KMS-11 (cell line): ENCODE measurements at regions not wholly inside any gene's neighbourhood (a gene's known extent, or its start where the extent isn't known, plus 50 kb on each side); places are given as distances from the start of the nearest gene placed in this dataset.

Experiments used
- H2AFZ ChIP-seq: fragments of 200-600 bp; sonication (generic); 2 replicates; pipeline ENCODE4 v1.6.1; 2016; ENCODE audit warnings: antibody characterized with exemption, mixed run types, low read depth
- H3K27ac ChIP-seq: fragments of 200-600 bp; sonication (generic); 2 replicates; pipeline ENCODE4 v1.6.1; 2016; ENCODE audit warnings: mild to moderate bottlenecking, mixed run types
- H3K27me3 ChIP-seq: fragments of 200-600 bp; sonication (generic); 2 replicates; pipeline ENCODE4 v1.6.1; 2017; ENCODE audit warnings: mild to moderate bottlenecking, low read depth, mixed run types, moderate library complexity; ENCODE audit not compliant: insufficient read depth
- H3K36me3 ChIP-seq: fragments of 200-600 bp; sonication (generic); 2 replicates; pipeline ENCODE4 v1.6.1; 2017; ENCODE audit warnings: mild to moderate bottlenecking, mixed run types; ENCODE audit not compliant: insufficient read depth
- H3K4me1 ChIP-seq: fragments of 200-600 bp; sonication (generic); 2 replicates; pipeline ENCODE4 v1.6.1; 2016; ENCODE audit warnings: mild to moderate bottlenecking, low read depth, mixed run types; ENCODE audit not compliant: poor library complexity, severe bottlenecking
- H3K4me2 ChIP-seq: fragments of 200-600 bp; sonication (generic); 2 replicates; pipeline ENCODE4 v1.7.0; 2016; ENCODE audit warnings: mild to moderate bottlenecking, mixed run types
- H3K4me3 ChIP-seq: fragments of 200-600 bp; sonication (generic); IDR thresholded peaks from 2 replicates; pipeline ENCODE4 v1.6.1; 2017; ENCODE audit warnings: low read depth, low read length, mixed read lengths; ENCODE audit not compliant: insufficient read depth
- H3K79me2 ChIP-seq: fragments of 200-600 bp; sonication (generic); 2 replicates; pipeline ENCODE4 v1.6.1; 2016; ENCODE audit warnings: low read depth, mixed run types; ENCODE audit not compliant: insufficient read depth
- H3K9ac ChIP-seq: fragments of 200-600 bp; sonication (generic); 2 replicates; pipeline ENCODE4 v1.6.1; 2016; ENCODE audit warnings: mild to moderate bottlenecking, mixed run types
- H4K20me1 ChIP-seq: fragments of 200-600 bp; sonication (generic); 2 replicates; pipeline ENCODE4 v1.6.1; 2016; ENCODE audit warnings: mild to moderate bottlenecking, mixed run types; ENCODE audit not compliant: insufficient read depth
- TF ChIP-seq, protein P1 (sequence below): fragments of 200-600 bp; sonication (generic); conservative IDR thresholded peaks from 2 replicates; pipeline ENCODE4 v1.6.1; 2017; ENCODE audit warnings: low read depth, mild to moderate bottlenecking, antibody characterized with exemption, low read length, moderate library complexity, mixed read lengths

DNA sequence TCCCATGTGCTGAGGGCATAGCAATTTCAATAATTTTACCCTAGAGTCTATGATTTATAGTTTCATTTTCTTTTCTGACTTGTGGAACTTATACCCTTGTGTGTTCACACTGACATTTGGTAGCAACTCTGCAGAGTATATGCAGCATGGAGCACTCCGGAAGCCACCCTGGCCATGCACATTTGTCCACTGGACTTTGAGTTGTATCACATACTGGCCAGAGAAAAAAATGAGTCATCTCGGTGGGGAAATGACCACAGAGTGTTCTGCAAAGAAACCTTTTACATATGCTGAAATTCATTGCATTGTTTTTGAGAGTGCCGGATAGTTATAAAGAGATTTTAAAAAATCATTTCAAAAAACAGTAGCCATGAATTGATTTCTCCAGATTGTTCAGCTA, 164.8 kb upstream of the COBL start:
- Histone ChIP-seq H2AFZ (no peak overlapping the region), H3K4me3 (no peak overlapping the region), H3K27ac (no peak overlapping the region), H3K4me1 (no peaks in the 10 kb centered on the region), H3K79me2 (no peaks in the 10 kb centered on the region), H3K36me3 (no peaks in the 10 kb centered on the region), H3K9ac (no peak overlapping the region), H4K20me1 (no peaks in the 10 kb centered on the region), H3K4me2 (no peak overlapping the region), H3K27me3 (no peaks in the 10 kb centered on the region)
- TF ChIP-seq, protein P1, sequence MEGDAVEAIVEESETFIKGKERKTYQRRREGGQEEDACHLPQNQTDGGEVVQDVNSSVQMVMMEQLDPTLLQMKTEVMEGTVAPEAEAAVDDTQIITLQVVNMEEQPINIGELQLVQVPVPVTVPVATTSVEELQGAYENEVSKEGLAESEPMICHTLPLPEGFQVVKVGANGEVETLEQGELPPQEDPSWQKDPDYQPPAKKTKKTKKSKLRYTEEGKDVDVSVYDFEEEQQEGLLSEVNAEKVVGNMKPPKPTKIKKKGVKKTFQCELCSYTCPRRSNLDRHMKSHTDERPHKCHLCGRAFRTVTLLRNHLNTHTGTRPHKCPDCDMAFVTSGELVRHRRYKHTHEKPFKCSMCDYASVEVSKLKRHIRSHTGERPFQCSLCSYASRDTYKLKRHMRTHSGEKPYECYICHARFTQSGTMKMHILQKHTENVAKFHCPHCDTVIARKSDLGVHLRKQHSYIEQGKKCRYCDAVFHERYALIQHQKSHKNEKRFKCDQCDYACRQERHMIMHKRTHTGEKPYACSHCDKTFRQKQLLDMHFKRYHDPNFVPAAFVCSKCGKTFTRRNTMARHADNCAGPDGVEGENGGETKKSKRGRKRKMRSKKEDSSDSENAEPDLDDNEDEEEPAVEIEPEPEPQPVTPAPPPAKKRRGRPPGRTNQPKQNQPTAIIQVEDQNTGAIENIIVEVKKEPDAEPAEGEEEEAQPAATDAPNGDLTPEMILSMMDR: no peak

DNA sequence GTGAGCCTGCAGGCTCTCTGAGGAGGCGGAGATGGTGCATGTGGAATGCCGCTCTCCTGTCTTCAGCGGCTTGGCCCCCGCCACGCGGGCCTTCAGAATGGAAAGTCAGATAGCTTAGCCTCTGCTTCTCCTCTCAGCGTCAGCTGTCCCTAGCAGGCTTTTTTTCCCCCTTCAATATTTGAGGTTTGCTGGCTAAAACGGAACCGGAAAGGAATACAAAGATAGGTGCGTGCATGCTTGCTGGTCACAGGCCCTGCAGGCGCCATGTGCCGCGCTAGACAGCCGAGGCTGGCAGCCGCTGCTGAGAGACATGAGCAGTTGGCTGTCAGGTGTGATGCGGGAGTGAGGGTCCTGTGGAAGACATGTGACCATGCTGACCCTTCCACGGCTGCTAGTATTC, 161.2 kb upstream of the COBL start:
- Histone ChIP-seq H2AFZ (no peak overlapping the region), H3K27me3 (no peaks in the 10 kb centered on the region), H3K27ac (no peak overlapping the region), H4K20me1 (no peaks in the 10 kb centered on the region), H3K79me2 (no peaks in the 10 kb centered on the region), H3K4me2 (no peak overlapping the region), H3K4me1 (no peaks in the 10 kb centered on the region), H3K9ac (no peak overlapping the region), H3K4me3 (no peak overlapping the region), H3K36me3 (no peaks in the 10 kb centered on the region)
- TF ChIP-seq, protein P1: no peak

DNA sequence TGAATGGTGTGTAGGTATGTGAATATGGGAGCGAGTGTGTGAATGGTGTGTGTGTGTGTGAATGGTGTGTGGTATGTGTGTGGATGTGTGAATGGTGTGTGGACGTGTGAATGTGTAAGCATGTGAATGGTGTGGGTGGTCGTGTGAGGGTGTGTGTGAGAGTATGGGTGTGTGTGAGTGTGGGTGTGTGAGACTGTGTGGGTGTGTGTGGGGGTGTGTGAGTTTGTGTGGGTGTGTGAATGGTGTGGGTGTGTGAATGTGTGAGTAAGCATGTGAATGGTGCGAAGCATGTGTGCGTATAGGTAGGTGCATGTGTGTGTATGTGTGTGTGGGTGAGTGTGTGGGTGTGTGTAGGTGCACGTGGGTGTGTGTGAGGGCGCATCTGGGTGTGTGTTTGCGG, 160.7 kb upstream of the COBL start:
- H3K27ac ChIP-seq: no peak overlapping the region
- H2AFZ ChIP-seq: no peak overlapping the region
- no peaks in the 10 kb centered on the region for H3K79me2 ChIP-seq
- H3K9ac ChIP-seq: no peak overlapping the region
- H3K4me1 ChIP-seq: no peaks in the 10 kb centered on the region
- H3K4me3 ChIP-seq: no peak overlapping the region
- H3K27me3 ChIP-seq: no peaks in the 10 kb centered on the region
- no peaks in the 10 kb centered on the region for H4K20me1 ChIP-seq
- TF ChIP-seq, protein P1: no peak
- no peak overlapping the region for H3K4me2 ChIP-seq
- H3K36me3 ChIP-seq: no peaks in the 10 kb centered on the region

DNA sequence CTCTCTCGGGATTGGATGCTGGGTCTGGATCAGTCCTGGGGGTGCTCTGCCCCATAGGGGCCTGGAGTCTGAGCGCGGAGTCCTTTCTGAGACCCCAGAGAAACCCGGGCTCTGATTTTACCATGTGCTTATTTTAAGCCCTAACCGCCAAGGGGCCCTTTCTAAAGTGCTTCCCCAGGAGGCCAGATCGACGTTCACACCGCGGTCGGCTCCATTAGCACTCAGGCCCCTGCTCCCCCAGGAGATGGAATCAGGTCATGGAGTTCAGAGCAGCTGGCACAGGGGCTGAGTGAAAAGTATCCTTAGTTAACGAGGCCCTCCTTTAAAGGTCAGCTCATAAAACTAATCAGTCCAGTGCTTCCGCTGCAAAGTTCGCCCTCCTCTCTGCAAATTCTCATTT, 159.4 kb upstream of the COBL start:
- no peaks in the 10 kb centered on the region for H3K27me3 ChIP-seq
- no peak overlapping the region for H3K27ac ChIP-seq
- no peak overlapping the region for H3K4me3 ChIP-seq
- H3K9ac ChIP-seq: no peak overlapping the region
- no peak overlapping the region for H2AFZ ChIP-seq
- H4K20me1 ChIP-seq: no peaks in the 10 kb centered on the region
- no peaks in the 10 kb centered on the region for H3K4me1 ChIP-seq
- H3K36me3 ChIP-seq: no peaks in the 10 kb centered on the region
- H3K79me2 ChIP-seq: no peaks in the 10 kb centered on the region
- TF ChIP-seq, protein P1: no peak
- H3K4me2 ChIP-seq: no peak overlapping the region

DNA sequence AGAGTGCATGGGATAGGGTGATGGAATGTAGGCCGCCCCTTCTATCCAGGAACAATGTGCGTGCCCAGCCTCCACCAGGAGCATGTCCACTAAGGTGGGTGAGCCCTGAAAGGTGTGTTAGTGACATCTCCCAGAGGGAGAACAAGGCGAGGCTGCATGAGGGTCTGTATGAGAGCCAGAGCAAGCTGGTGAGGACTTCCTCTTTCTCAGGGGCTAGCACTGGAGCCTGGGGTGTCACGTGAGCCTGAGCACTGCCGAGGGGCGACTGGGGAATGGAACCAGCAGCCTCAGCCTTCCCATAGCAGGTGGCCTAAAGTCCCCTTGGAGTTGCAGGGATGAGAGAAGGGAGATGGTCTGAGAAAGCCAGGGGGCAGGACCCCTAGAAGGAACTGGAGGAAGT, 156.3 kb upstream of the COBL start:
- Histone ChIP-seq H2AFZ (no peak overlapping the region), H3K79me2 (no peaks in the 10 kb centered on the region), H4K20me1 (no peaks in the 10 kb centered on the region), H3K4me2 (no peak overlapping the region), H3K36me3 (no peaks in the 10 kb centered on the region), H3K9ac (no peak overlapping the region), H3K4me3 (no peak overlapping the region), H3K4me1 (no peaks in the 10 kb centered on the region), H3K27me3 (no peaks in the 10 kb centered on the region), H3K27ac (no peak overlapping the region)
- TF ChIP-seq, protein P1: no peak
